Testis (tissue), 2 donors: ENCODE measurements at regions not wholly inside any gene's neighbourhood (a gene's known extent, or its start where the extent isn't known, plus 50 kb on each side); places are given as distances from the start of the nearest gene placed in this dataset.

Experiments used
- DNase-seq: peaks from one replicate; pipeline ENCODE4 v3.0.0-alpha.2; 2019
- H3K27ac ChIP-seq, 2 donors: fragments of 200-600 bp; sonication (generic); one replicate each; pipeline ENCODE4 v1.5.1; 2019
- H3K27me3 ChIP-seq: fragments of 200-600 bp; sonication (generic); one replicate; pipeline ENCODE4 v1.5.1; 2019
- H3K36me3 ChIP-seq: fragments of 200-600 bp; sonication (generic); one replicate; pipeline ENCODE4 v1.5.1; 2017; ENCODE audit warnings: low read depth; ENCODE audit errors: missing control alignments
- H3K4me1 ChIP-seq: fragments of 200-600 bp; sonication (generic); one replicate; pipeline ENCODE4 v1.5.1; 2019
- H3K4me3 ChIP-seq, 2 donors: fragments of 200-600 bp; sonication (generic); one replicate each; pipeline ENCODE4 v1.5.1; 2017 to 2019
- H3K9me3 ChIP-seq: fragments of 200-600 bp; sonication (generic); one replicate; pipeline ENCODE4 v1.5.1; 2017
- POLR2A ChIP-seq: fragments of 450-650 bp; IDR thresholded peaks from one replicate; pipeline ENCODE4 v1.6.1; 2017; ENCODE audit warnings: antibody characterized with exemption, mild to moderate bottlenecking, moderate library complexity
- WGBS, 2 donors: methylation state at CpG; one replicate each; pipeline ENCODE4 v1.1.5; 2018; 5-methylcytosine and 5-hydroxymethylcytosine counted together
- intact Hi-C: fragments of 100-400 bp; cut with DNase I; formaldehyde crosslinking; loops from one replicate; pipeline ENCODE4 v1.15.1; 2023; ENCODE audit warnings: low total_unique reads
- TF ChIP-seq, protein P1 (sequence below), 3 experiments: fragments of 450-650 bp in 2 of 3; fragments of 200-600 bp in 1 of 3; sonication (generic) in 1 of 3; IDR thresholded peaks; one replicate each; pipeline ENCODE4 v1.5.1; 2016 to 2019; ENCODE audit warnings: antibody characterized with exemption in 3 of 3, mild to moderate bottlenecking in 2 of 3, moderate library complexity in 1 of 3

GRCh38 chr20:20992686-20993360 lies 113.3 kb downstream of the LINC00237 start:
- intact Hi-C loops, result no loop called here
- Histone ChIP-seq H3K9me3 (no peaks in the 10 kb centered on the region), H3K27ac (no peak overlapping the region), H3K4me3 (no peak overlapping the region), H3K27me3 (no peaks in the 10 kb centered on the region), H3K4me1 (no peaks in the 10 kb centered on the region), H3K36me3 (no peaks in the 10 kb centered on the region)
- no peak for TF ChIP-seq POLR2A
- TF ChIP-seq, protein P1, sequence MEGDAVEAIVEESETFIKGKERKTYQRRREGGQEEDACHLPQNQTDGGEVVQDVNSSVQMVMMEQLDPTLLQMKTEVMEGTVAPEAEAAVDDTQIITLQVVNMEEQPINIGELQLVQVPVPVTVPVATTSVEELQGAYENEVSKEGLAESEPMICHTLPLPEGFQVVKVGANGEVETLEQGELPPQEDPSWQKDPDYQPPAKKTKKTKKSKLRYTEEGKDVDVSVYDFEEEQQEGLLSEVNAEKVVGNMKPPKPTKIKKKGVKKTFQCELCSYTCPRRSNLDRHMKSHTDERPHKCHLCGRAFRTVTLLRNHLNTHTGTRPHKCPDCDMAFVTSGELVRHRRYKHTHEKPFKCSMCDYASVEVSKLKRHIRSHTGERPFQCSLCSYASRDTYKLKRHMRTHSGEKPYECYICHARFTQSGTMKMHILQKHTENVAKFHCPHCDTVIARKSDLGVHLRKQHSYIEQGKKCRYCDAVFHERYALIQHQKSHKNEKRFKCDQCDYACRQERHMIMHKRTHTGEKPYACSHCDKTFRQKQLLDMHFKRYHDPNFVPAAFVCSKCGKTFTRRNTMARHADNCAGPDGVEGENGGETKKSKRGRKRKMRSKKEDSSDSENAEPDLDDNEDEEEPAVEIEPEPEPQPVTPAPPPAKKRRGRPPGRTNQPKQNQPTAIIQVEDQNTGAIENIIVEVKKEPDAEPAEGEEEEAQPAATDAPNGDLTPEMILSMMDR (IDR thresholded peaks at IDR 0.05), result no peak
- WGBS, 2 donors, result 79 to 84% methylated on average over 15 of the region's 15 CpGs
- DNase-seq, result no peak

DNA sequence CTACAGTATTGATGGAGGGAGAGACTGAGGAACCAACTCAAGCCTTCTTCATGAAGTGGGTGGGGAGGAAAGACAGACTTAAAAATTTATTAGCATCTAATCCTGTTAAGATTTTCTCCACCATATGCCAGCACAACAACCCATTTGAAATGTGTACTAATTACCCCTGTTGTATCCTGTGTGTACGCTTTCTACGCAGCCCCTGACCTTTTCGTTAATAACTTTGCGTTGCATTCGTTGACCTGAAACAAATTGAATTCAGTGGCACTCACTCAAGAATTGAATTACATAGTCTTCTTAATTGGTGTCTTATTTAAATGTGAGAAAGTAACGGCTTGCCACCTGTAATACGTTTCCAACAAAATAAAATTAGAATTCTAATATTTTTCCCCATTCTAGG lies 113.9 kb downstream of the LINC00237 start:
- no peak for TF ChIP-seq POLR2A
- TF ChIP-seq, protein P1 (IDR thresholded peaks at IDR 0.05), result no peak
- H3K27me3 ChIP-seq, result no peaks in the 10 kb centered on the region
- no peak for DNase-seq
- H3K4me1 ChIP-seq, result no peaks in the 10 kb centered on the region
- intact Hi-C loops, result no loop called here
- H3K36me3 ChIP-seq, result no peaks in the 10 kb centered on the region
- H3K9me3 ChIP-seq, result no peaks in the 10 kb centered on the region
- H3K4me3 ChIP-seq, result no peak overlapping the region
- no peak overlapping the region for H3K27ac ChIP-seq
- 85 to 91% methylated on average over 7 of the region's 7 CpGs for WGBS, 2 donors

- Histone ChIP-seq H3K36me3 (no peaks in the 10 kb centered on the region), H3K9me3 (no peaks in the 10 kb centered on the region), H3K4me3 (no peak overlapping the region), H3K27me3 (no peaks in the 10 kb centered on the region), H3K27ac (no peak overlapping the region), H3K4me1 (no peaks in the 10 kb centered on the region)
- intact Hi-C loops, result no loop called here
- DNase-seq, result no peak
- no peak for TF ChIP-seq POLR2A
- TF ChIP-seq, protein P1 (IDR thresholded peaks at IDR 0.05), result no peak
- WGBS, 2 donors, result 69 to 83% methylated on average over 3 of the region's 3 CpGs
Measured at GRCh38 chr20:20989081-20989480, 117.1 kb downstream of the LINC00237 start.

DNA sequence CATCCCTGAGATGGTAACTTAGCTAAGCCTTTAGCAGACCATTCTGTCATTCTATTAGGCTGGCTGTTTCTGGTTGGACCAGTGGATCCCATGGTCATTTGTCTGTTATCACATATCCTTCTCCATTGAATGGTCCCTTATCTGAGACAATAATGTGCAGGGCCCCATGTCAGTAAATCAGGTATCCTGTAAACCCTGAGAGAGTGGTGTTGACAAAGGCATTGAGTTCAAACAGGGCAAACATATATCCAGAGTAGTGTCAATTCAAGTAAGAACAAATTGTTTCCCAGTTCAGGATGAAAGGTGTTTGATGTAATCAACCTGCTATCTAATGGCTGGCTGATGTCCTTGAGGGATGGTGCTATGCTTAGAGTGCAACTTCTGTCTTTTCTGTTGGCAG lies 126.2 kb downstream of the LINC00237 start:
- intact Hi-C loops, result no loop called here
- TF ChIP-seq, protein P1 (IDR thresholded peaks at IDR 0.05), result no peak
- TF ChIP-seq POLR2A, result no peak
- Histone ChIP-seq H3K27me3 (no peaks in the 10 kb centered on the region), H3K9me3 (no peaks in the 10 kb centered on the region), H3K27ac (no peak overlapping the region), H3K4me3 (no peak overlapping the region), H3K4me1 (no peaks in the 10 kb centered on the region), H3K36me3 (no peaks in the 10 kb centered on the region)
- DNase-seq, result no peak

GRCh38 chr20:20977786-20978185 lies 128.4 kb downstream of the LINC00237 start:
- Histone ChIP-seq H3K4me3 (no peak overlapping the region), H3K36me3 (no peaks in the 10 kb centered on the region), H3K27ac (no peak overlapping the region), H3K4me1 (no peaks in the 10 kb centered on the region), H3K27me3 (no peaks in the 10 kb centered on the region), H3K9me3 (no peaks in the 10 kb centered on the region)
- WGBS, 2 donors, result 86 to 89% methylated on average over 5 of the region's 5 CpGs
- no peak for TF ChIP-seq POLR2A
- TF ChIP-seq, protein P1 (IDR thresholded peaks at IDR 0.05), result no peak
- intact Hi-C loops, result no loop called here
- no peak for DNase-seq
